DOHH2 (cell line): ENCODE measurements at regions not wholly inside any gene's neighbourhood (a gene's known extent, or its start where the extent isn't known, plus 50 kb on each side); places are given as distances from the start of the nearest gene placed in this dataset.

ENCODE experiments used
- EZH2phosphoT487 ChIP-seq: fragments of 200-600 bp; sonication (generic); IDR thresholded peaks from 2 replicates; pipeline ENCODE4 v1.6.1; 2017; ENCODE audit warnings: borderline replicate concordance, mild to moderate bottlenecking, antibody characterized with exemption, low read length, moderate library complexity, mixed read lengths
- TF ChIP-seq, protein P1 (sequence below): fragments of 200-600 bp; sonication (generic); IDR thresholded peaks from one replicate; pipeline ENCODE4 v1.5.1; 2014; ENCODE audit warnings: antibody characterized with exemption, mild to moderate bottlenecking, low read depth, low read length; ENCODE audit not compliant: poor library complexity, severe bottlenecking

DNA sequence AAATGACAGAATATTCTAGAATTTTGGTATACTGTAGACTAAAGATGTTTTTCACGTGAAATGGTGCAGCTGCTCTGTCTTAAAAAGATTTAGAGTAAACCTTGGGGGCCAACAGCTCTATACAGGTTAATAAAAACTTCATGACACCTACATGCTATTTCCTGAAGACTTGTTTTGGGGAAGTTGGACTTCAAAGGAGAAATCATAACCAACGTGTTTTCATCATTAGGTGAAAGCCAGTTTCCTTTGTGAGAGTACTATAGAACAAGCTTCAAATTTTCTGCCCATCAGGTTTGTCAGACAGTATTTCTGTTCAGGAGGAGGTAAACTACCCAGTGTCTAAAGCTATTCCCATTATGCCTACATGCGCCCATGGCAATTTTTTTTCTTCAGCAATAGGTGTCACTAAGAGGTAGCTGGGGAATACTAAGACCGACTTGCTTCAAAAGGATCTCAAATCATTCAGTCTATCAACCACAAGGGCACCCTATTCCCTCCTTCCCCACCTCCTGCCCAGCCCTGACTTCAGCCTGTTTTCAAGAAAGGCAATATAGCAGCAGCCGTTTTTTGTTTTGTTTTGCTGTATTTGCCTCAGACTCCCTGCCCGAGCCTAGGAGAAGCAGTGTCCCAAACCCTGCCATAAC is 237.3 kb upstream of the SP8 start:
- TF ChIP-seq, protein P1, sequence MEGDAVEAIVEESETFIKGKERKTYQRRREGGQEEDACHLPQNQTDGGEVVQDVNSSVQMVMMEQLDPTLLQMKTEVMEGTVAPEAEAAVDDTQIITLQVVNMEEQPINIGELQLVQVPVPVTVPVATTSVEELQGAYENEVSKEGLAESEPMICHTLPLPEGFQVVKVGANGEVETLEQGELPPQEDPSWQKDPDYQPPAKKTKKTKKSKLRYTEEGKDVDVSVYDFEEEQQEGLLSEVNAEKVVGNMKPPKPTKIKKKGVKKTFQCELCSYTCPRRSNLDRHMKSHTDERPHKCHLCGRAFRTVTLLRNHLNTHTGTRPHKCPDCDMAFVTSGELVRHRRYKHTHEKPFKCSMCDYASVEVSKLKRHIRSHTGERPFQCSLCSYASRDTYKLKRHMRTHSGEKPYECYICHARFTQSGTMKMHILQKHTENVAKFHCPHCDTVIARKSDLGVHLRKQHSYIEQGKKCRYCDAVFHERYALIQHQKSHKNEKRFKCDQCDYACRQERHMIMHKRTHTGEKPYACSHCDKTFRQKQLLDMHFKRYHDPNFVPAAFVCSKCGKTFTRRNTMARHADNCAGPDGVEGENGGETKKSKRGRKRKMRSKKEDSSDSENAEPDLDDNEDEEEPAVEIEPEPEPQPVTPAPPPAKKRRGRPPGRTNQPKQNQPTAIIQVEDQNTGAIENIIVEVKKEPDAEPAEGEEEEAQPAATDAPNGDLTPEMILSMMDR = no peak
- no peak for TF ChIP-seq EZH2phosphoT487
